ENCODE measurements at regions not wholly inside any gene's neighbourhood (a gene's known extent, or its start where the extent isn't known, plus 50 kb on each side); places are given as distances from the start of the nearest gene placed in this dataset.

- TF ChIP-seq, protein P1, sequence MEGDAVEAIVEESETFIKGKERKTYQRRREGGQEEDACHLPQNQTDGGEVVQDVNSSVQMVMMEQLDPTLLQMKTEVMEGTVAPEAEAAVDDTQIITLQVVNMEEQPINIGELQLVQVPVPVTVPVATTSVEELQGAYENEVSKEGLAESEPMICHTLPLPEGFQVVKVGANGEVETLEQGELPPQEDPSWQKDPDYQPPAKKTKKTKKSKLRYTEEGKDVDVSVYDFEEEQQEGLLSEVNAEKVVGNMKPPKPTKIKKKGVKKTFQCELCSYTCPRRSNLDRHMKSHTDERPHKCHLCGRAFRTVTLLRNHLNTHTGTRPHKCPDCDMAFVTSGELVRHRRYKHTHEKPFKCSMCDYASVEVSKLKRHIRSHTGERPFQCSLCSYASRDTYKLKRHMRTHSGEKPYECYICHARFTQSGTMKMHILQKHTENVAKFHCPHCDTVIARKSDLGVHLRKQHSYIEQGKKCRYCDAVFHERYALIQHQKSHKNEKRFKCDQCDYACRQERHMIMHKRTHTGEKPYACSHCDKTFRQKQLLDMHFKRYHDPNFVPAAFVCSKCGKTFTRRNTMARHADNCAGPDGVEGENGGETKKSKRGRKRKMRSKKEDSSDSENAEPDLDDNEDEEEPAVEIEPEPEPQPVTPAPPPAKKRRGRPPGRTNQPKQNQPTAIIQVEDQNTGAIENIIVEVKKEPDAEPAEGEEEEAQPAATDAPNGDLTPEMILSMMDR (IDR thresholded peaks at IDR 0.05): no peak
- no peak for TF ChIP-seq POLR2AphosphoS5 (IDR thresholded peaks at IDR 0.05)
These were observed 131.6 kb upstream of the TAS2R1 start for GRCh38 chr5:9761706-9762105.
